Smooth muscle cell (in vitro differentiated cells): ENCODE measurements at regions not wholly inside any gene's neighbourhood (a gene's known extent, or its start where the extent isn't known, plus 50 kb on each side); places are given as distances from the start of the nearest gene placed in this dataset.

Experiments
- DNase-seq: peaks from one replicate; lab custom pipeline; 2025; ENCODE audit not compliant: unreplicated experiment; lab: John Stamatoyannopoulos, UW
- H2AFZ ChIP-seq: fragments of 200-600 bp; sonication (generic); 2 replicates; pipeline ENCODE4 v1.6.0; 2016; ENCODE audit warnings: antibody characterized with exemption, low read depth, mild to moderate bottlenecking
- H3F3A ChIP-seq: fragments of 200-600 bp; sonication (generic); 2 replicates; pipeline ENCODE4 v1.6.0; 2017; ENCODE audit warnings: antibody characterized with exemption, low read depth
- H3K27ac ChIP-seq: fragments of 200-600 bp; sonication (generic); 2 replicates; pipeline ENCODE4 v1.5.1; 2016; ENCODE audit warnings: low read depth, mild to moderate bottlenecking
- H3K27me3 ChIP-seq: fragments of 200-600 bp; sonication (generic); 2 replicates; pipeline ENCODE4 v1.6.1; 2016; ENCODE audit warnings: low read depth, mild to moderate bottlenecking
- H3K36me3 ChIP-seq: fragments of 200-600 bp; sonication (generic); 2 replicates; pipeline ENCODE4 v1.5.1; 2016; ENCODE audit warnings: low read depth
- H3K4me1 ChIP-seq: fragments of 200-600 bp; sonication (generic); 2 replicates; pipeline ENCODE4 v1.5.1; 2016; ENCODE audit warnings: low read depth
- H3K4me2 ChIP-seq: fragments of 200-600 bp; sonication (generic); 2 replicates; pipeline ENCODE4 v1.6.0; 2016; ENCODE audit warnings: mild to moderate bottlenecking
- H3K4me3 ChIP-seq: fragments of 200-600 bp; sonication (generic); 2 replicates; pipeline ENCODE4 v1.5.1; 2016; ENCODE audit warnings: mild to moderate bottlenecking
- H3K79me2 ChIP-seq: fragments of 200-600 bp; sonication (generic); 2 replicates; pipeline ENCODE4 v1.6.0; 2016; ENCODE audit warnings: low read depth, mild to moderate bottlenecking
- H3K9ac ChIP-seq: fragments of 200-600 bp; sonication (generic); 2 replicates; pipeline ENCODE4 v1.6.0; 2016; ENCODE audit warnings: low read depth
- H3K9me3 ChIP-seq: fragments of 200-600 bp; sonication (generic); replicated peaks from 2 replicates; pipeline ENCODE4 v1.5.1; 2016; ENCODE audit warnings: low read depth
- H4K20me1 ChIP-seq: fragments of 200-600 bp; sonication (generic); 2 replicates; pipeline ENCODE4 v1.6.0; 2016; ENCODE audit warnings: low read depth
- CTCF ChIP-seq: fragments of 200-600 bp; sonication (generic); IDR thresholded peaks from 2 replicates; pipeline ENCODE4 v1.5.1; 2017; ENCODE audit warnings: borderline replicate concordance, mild to moderate bottlenecking, antibody characterized with exemption; ENCODE audit not compliant: insufficient read depth, poor library complexity, severe bottlenecking
- WGBS: methylation state at CpG from one replicate; pipeline ENCODE4 v1.1.7; 2016; ENCODE audit warnings: low lambda C conversion rate; 5-methylcytosine and 5-hydroxymethylcytosine counted together

DNA sequence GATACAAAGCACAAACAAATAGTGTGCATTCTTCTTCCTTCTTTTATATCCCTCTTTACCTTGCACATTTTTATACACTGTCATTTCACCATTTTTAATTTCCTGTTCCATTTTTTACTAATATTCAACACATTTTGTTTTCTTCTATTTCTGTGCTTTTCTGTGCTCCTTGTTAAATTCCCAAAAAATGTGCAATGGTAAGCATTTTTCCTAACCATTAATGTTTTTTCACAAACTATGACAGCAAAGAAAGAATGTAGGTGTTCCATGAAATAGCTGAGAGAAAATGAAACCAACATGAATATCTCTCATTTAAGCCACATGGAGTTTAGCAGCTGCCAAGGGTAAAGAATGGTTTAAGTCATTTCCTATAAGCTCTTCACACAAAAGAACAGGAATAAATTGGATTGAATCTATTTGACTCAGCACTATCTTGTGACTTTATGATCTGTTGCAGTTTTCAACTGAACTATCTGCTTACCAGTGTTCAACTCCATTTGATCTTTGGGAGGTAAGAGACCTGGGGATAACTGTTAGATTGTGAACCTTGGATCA is 145.7 kb upstream of the CDH19 start:
- Histone ChIP-seq H2AFZ (no peak overlapping the region), H3K27ac (no peak overlapping the region), H4K20me1 (no peaks in the 10 kb centered on the region), H3K9ac (no peak overlapping the region), H3K4me3 (no peak overlapping the region), H3K27me3 (no peaks in the 10 kb centered on the region), H3K9me3 (no peaks in the 10 kb centered on the region), H3K4me2 (peak overlapping the region; percentile 17), H3K79me2 (no peaks in the 10 kb centered on the region), H3K36me3 (no peaks in the 10 kb centered on the region), H3F3A (no peaks in the 10 kb centered on the region), H3K4me1 (peaks cover 5% of the 10 kb centered on the region)
- TF ChIP-seq CTCF = no peak
- DNase-seq = no peak

DNA sequence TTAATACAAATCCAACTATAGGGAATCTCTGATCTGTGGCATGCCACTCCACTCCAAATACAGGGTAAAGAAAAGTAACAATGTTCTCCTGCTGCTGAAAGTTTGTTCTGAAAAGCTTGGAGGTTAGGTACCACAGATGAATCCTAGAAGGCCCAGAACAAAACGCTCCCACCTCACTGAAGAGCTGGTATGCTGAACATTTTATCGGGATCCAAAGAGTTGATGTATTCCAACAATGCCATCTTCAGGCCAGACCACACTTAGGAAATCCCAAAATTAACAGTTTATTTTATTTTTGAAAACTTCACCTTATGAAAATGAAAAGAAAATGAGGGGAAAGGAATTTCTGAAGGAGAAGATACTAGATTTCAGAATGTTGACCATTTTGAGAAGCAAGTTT is 145.1 kb upstream of the CDH19 start:
- H4K20me1 ChIP-seq = no peaks in the 10 kb centered on the region
- H3K27ac ChIP-seq = no peak overlapping the region
- no peaks in the 10 kb centered on the region for H3K36me3 ChIP-seq
- DNase-seq = no peak
- H3K4me2 ChIP-seq = no peak overlapping the region
- no peak for TF ChIP-seq CTCF
- no peak overlapping the region for H3K9ac ChIP-seq
- H3K9me3 ChIP-seq = no peaks in the 10 kb centered on the region
- H3K4me3 ChIP-seq = no peak overlapping the region
- H3K27me3 ChIP-seq = no peaks in the 10 kb centered on the region
- H2AFZ ChIP-seq = no peak overlapping the region
- WGBS = 68% methylated on average over 2 of the region's 2 CpGs
- H3K4me1 ChIP-seq = peaks cover 5% of the 10 kb centered on the region
- H3K79me2 ChIP-seq = no peaks in the 10 kb centered on the region
- H3F3A ChIP-seq = no peaks in the 10 kb centered on the region

DNA sequence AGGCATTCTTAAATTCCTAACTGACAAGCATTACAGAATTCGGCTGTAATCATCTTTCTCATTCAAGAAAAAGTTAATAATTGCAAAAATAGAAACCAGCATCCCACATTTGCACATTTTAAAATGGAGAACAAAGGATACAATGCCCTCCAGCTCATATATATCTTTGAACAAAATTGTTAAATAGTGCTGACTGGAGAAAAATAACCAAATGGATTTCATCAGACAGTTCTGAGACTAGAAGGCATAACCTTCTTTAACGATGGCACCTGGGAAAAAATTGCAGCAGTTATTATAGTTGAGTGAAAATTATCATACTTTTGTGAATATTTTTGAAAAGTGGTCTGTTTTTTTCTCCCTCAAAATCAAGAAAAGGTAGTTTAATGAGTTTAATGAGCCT is 138.9 kb upstream of the CDH19 start:
- no peak overlapping the region for H3K4me3 ChIP-seq
- H3F3A ChIP-seq = no peaks in the 10 kb centered on the region
- no peaks in the 10 kb centered on the region for H3K27me3 ChIP-seq
- H3K4me1 ChIP-seq = no peaks in the 10 kb centered on the region
- H4K20me1 ChIP-seq = no peaks in the 10 kb centered on the region
- H3K36me3 ChIP-seq = no peaks in the 10 kb centered on the region
- no peak overlapping the region for H3K27ac ChIP-seq
- no peaks in the 10 kb centered on the region for H3K79me2 ChIP-seq
- no peaks in the 10 kb centered on the region for H3K9me3 ChIP-seq
- no peak overlapping the region for H3K9ac ChIP-seq
- DNase-seq = no peak
- H2AFZ ChIP-seq = no peak overlapping the region
- no peak for TF ChIP-seq CTCF
- WGBS = 88% methylated on average over 2 of the region's 2 CpGs
- H3K4me2 ChIP-seq = no peak overlapping the region

GRCh38 chr18:66735933-66736332 is 132.0 kb upstream of the CDH19 start:
- Histone ChIP-seq H3K9me3 (no peaks in the 10 kb centered on the region), H3K27me3 (no peaks in the 10 kb centered on the region), H3K36me3 (no peaks in the 10 kb centered on the region), H3K4me1 (no peaks in the 10 kb centered on the region), H3K27ac (no peak overlapping the region), H3F3A (no peaks in the 10 kb centered on the region), H3K79me2 (no peaks in the 10 kb centered on the region), H3K4me3 (no peak overlapping the region), H3K9ac (no peak overlapping the region), H3K4me2 (no peak overlapping the region), H2AFZ (no peak overlapping the region), H4K20me1 (no peaks in the 10 kb centered on the region)
- WGBS = 93% methylated on average over 1 of the region's 1 CpG
- TF ChIP-seq CTCF = no peak
- DNase-seq = no peak
